UCSD-AML1 (cell line): ENCODE measurements at regions not wholly inside any gene's neighbourhood (a gene's known extent, or its start where the extent isn't known, plus 50 kb on each side); places are given as distances from the start of the nearest gene placed in this dataset.
"Not testable (repeated sequence)": the region's sequence is repeated elsewhere in the genome, so short reads cannot be mapped to it uniquely, and the experiment has no call there.

Source experiments
- DNase-seq: peaks from one replicate; lab custom pipeline; 2025; ENCODE audit not compliant: unreplicated experiment; lab: John Stamatoyannopoulos, UW

DNA sequence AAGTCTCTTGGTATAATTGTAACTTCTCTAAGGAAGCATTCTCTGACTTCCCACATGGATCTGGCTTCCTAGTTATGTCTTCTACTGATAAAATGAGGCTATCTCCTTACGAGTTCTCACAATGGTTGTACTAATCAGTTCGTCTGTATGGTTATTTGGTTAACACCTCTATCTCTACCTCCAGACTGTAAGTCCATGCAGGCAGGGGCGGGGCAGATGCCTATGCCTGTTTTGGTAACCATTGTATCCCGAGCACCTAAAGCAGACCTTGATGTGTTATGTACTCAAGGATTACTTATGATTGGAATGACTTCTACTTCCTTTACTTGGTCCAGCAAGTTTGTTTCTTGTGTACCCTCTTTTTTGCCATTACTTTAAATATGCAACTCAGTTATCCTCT, 125.0 kb upstream of the PITX1 start:
- DNase-seq = no peak

DNA sequence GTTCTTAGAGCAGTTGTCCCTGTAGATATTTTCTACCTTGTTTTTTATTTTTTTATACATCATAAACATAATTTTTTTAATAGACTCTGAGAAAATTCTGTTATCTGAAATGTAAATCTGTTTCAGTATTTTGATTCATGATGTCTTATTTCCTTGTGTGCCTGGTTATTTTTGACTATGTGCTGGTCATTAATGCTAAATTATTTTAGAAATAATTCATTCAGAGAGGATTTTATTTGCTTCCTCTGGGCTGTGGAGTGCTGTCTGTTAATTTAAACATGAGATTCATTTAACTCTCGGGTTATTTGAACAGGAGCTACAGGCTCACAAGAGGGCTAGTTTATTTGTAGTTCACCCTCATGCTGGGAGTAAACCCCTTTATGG, 124.3 kb upstream of the PITX1 start:
- DNase-seq = no peak

GRCh38 chr5:135157421-135158313, 123.6 kb upstream of the PITX1 start:
- DNase-seq = no peak

DNA sequence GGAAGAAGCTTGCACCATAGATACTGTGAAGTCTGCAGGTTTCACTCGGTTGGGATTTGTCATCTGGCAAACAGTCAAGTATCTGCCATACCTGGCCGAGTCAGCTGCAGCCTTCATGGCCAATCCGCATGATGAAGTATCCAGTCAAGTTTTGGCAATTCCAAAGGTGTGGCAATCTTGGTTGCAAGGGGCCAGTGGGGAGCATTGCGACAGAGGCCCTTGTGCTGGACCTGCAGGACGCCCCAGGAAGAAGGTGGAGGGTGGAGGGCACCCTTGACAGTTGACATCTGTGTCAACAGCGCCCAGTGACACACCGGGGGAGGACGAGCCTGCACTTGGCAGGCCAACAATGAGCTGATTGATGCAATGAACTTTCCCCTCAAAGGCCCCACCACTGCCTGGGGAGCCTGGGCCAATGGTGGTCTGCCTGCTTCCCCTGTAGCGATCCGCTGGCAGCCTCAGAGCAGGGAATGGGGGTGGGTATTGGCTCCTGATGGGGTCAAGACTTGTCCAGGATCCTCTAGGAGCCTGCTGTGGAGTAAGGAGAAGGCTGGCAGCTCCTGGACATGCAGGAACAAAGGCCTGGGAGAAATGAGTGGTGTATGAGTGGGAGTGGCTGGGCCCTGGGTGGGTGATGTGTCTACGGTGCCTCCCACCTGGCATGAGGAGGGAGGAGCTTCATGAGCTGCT, 122.8 kb upstream of the PITX1 start:
- no peak for DNase-seq

GRCh38 chr5:135156337-135156714, 122.3 kb upstream of the PITX1 start:
- DNase-seq = no peak

DNA sequence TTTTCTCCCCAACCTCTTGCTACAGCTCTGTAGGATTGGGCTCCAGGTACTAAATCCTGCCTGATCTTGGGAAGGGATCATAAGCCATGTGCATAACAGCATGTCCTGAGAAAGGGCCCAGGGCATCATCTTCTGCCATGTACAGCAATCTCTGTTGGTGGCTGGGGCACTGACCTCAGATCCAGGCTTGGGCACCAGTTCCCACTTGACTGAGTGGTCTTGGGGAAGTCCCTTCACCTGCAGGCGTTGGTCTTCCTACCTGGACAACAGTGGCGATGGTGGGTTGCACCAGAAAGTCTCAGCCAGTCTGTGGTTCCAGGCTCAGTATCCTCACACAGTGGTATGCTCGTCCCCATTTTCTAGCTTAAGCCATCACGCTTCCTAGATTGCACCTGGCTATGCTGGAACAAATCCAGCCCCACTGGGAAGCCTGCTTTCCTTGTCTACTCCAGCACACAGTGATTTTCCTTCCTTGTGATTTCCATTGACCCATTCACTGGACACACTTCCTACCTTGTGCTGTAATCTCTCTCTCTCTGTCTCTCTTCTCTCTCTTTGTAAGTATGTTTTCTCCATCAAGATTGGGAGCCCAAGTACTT, 121.7 kb upstream of the PITX1 start:
- no peak for DNase-seq

DNA sequence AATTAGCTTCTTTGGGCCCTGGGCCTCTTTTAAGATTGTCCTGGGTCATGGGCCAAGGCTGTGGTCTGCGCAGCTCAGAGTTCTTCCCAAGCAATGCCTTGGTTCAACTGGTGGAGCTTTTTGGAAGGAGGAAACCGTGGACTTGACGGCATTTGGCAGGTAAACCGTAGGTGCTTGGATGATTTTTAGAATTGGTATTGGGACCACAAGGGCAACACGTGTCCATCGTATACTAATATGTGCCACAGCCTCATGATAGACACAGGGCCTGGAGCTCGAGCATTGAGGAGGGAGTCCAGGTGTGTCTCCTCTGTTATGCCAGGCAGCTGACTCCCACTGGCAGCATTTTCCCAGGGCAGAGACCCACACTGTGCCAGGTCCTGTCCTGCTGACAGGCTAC, 120.9 kb upstream of the PITX1 start:
- no peak for DNase-seq

GRCh38 chr5:135154197-135154596, 120.2 kb upstream of the PITX1 start:
- DNase-seq = no peak

DNA sequence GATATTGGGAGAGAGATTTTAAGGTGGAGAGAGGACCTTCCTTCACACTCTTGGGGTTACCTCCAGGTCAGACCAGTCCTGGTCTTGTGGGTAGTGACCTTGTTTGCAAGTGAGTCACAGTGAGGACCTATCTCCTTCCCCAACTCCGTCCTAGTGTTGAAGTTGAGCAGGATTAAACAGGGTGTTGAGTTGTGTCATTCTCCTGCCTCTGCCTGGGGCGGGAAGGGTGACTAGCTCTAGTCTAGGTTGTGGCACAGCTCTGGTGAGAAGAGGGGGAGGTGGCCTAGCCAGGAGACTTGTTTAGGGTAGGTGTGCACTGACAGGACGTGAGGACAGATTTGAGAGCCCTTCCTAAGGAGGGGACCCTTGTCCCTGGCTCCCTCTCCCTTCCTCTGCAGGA, 119.6 kb upstream of the PITX1 start:
- DNase-seq = no peak

DNA sequence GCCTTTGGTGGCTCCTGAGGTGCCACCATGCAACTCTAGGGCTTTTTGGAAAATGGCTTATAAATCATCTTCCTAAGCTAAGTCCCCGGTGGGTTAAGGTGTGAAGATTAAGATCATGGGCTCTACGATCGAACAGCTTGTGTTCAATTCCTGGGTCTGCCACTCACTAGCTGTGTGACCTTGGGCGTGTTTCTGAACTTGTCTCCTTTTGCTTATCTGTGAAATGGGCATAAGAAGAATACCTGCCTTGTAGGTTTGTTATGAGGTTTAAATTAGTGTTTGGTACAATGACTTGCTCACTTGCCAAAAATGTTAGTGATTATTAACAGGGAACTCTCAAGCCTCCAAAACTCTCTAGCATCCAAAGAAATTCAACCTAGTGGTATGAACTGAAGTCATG, 119.2 kb upstream of the PITX1 start:
- DNase-seq = no peak

DNA sequence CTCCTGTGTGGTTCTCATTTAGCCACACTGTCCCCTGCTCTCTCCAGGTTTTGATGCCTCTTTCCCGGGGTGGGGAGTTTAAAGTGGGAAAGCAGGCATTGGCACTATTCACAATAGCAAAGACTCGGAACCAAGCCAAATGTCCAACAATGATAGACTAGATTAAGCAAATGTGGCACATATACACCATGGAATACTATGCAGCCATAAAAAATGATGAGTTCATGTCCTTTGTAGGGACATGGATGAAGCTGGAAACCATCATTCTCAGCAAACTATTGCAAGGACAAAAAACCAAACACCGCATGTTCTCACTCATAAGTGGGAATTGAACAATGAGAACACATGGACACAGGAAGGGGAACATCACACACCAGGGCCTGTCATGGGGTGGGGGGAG, 117.6 kb upstream of the PITX1 start:
- DNase-seq = not testable (repeated sequence)

- no peak for DNase-seq
Measured at GRCh38 chr5:135151256-135151655, 117.2 kb upstream of the PITX1 start.

- no peak for DNase-seq
Measured at GRCh38 chr5:135150767-135151166, 116.7 kb upstream of the PITX1 start.

- no peak for DNase-seq
Measured at GRCh38 chr5:135149956-135150723, 116.1 kb upstream of the PITX1 start.

DNA sequence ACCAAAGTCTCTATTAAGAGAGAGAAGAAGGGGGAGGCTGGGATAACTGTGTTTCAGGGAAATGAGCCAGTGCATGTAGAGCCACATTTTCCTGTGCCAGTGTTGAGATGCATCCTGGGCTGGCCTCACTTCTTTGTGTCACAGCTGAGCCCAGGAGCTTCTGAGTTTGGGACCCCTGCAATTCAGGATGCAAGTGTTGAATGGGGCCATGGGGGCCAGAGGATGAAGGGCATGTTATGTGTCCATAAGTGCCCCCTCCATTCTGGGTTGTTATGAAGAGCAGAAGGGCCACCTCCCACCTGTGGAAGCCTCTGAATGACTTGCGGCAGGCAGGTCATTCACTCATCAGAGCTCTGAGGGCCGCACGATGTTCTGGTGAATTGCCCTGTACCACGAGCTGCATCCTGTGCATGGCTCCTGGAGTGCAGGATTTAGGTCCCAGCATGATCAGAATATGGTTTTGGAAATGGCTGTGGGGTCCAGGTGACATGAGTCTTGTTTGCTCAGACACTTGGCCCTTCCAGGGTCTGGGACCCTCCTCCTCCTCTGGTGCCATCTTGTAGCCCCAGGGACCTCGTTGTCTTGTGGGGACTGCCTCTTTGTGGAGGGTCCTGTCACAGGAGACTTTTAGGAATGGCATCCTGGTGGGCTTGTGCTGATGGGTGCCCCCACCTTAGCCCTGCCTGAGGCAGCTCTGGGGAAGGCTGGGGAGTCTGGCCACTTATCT, 115.4 kb upstream of the PITX1 start:
- DNase-seq = no peak

GRCh38 chr5:135147294-135148090, 113.5 kb upstream of the PITX1 start:
- DNase-seq = no peak

- no peak for DNase-seq
Measured at GRCh38 chr5:135145985-135146384, 112.0 kb upstream of the PITX1 start.

DNA sequence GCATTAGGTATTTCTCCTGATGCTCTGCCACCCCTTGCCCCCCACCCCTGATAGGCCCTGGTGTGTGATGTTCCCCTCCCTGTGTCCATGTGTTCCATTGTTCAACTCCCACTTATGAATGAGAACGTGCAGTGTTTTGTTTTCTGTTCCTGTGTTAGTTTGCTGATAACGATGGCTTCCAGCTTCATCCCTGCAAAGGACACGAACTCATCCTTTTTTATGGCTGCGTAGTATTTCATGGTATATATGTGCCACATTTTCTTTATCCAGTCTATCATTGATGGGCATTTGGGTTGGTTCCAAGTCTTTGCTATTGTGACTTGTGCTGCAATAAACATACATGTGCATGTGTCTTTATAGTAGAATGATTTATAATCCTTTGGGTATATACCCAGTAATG, 109.7 kb upstream of the PITX1 start:
- DNase-seq = not testable (repeated sequence)

DNA sequence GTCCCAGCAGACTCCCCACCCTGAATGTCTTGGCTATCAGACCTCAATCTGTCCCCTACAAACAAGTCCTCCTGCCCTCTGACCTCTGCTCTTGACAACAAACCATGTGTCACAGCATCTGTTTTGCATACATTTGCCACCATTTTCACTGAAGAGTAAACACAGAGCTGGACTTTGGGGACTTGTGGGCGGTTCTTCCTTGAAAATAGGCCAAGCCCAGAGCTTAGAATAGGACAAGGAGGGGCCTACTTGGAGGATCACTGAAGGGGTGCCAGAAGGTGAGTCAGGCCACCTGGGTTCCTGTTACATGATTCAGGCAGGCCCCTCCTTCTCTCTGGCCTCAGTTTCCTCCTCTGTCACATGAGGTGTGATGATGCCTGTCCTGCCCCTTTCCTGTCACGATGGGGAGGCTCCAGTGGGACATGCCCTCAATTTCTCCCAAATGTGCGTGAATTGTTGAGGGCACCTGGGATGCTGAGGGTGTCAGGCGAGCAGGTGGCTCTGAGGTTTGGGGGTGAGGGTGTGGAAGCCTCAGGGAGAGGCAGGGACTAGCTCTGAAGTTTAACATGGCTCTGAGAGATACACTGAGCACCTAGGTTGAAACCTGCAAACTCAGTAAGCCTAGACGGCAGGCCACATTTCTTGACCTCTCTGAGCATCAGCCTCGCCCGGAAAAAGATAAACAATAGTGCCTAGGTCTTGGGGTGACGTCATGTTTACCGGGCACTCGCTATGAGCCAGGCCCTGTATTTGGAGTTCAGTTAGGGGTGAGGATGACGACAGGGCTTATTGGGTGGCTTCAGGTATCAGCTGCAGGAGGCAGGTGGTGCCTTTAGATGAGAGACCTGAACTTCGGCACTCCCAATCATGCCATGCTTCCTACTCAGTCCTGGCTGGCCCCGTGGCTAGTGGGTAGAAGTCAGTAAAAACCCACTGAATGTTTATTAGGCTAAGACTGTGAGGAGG, 107.6 kb upstream of the PITX1 start:
- DNase-seq = no peak
